ENCODE measurements at regions not wholly inside any gene's neighbourhood (a gene's known extent, or its start where the extent isn't known, plus 50 kb on each side); places are given as distances from the start of the nearest gene placed in this dataset.

DNA sequence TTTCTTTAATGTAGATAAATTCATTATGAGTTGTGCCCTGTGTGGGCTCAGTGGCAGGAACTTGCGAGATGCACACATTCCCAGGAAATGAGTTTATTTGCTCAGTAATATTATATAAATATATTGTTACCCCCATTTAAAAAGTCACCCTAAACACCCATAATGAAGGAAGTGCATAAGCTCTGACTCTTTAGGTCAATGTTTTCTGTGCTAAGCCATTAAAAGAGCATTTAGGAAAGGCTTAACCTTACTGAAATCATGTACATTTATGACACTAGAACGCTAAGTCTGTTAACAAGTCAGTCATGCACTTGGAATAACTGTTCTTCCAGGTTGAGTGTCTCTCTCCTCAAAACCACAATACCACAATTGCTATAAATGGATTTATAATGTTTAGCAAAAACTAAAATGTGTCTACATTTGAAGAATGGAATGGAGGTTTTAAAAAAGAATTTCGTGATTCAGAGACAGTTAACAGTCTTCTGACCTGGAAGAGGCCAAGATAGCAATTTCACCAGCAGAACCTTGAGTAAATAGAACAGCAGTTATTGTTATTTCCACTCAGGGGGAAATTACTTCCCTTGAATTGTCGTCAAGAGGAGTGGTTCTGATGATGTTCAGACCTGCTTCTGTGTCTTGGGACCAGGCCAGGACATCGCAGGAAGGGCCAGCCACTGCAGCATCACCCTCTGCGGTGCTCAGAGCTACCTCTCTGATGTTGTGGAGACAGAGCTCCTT, 91.1 kb upstream of the VEGFC start:
- TF ChIP-seq, protein P1, sequence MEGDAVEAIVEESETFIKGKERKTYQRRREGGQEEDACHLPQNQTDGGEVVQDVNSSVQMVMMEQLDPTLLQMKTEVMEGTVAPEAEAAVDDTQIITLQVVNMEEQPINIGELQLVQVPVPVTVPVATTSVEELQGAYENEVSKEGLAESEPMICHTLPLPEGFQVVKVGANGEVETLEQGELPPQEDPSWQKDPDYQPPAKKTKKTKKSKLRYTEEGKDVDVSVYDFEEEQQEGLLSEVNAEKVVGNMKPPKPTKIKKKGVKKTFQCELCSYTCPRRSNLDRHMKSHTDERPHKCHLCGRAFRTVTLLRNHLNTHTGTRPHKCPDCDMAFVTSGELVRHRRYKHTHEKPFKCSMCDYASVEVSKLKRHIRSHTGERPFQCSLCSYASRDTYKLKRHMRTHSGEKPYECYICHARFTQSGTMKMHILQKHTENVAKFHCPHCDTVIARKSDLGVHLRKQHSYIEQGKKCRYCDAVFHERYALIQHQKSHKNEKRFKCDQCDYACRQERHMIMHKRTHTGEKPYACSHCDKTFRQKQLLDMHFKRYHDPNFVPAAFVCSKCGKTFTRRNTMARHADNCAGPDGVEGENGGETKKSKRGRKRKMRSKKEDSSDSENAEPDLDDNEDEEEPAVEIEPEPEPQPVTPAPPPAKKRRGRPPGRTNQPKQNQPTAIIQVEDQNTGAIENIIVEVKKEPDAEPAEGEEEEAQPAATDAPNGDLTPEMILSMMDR (IDR thresholded peaks at IDR 0.05): no peak
- TF ChIP-seq POLR2A (IDR thresholded peaks at IDR 0.05): no peak

Measured in heart left ventricle (tissue), 13 donors.